ENCODE measurements at regions not wholly inside any gene's neighbourhood (a gene's known extent, or its start where the extent isn't known, plus 50 kb on each side); places are given as distances from the start of the nearest gene placed in this dataset.
"Not testable (repeated sequence)": the region's sequence is repeated elsewhere in the genome, so short reads cannot be mapped to it uniquely, and the experiment has no call there.

DNA sequence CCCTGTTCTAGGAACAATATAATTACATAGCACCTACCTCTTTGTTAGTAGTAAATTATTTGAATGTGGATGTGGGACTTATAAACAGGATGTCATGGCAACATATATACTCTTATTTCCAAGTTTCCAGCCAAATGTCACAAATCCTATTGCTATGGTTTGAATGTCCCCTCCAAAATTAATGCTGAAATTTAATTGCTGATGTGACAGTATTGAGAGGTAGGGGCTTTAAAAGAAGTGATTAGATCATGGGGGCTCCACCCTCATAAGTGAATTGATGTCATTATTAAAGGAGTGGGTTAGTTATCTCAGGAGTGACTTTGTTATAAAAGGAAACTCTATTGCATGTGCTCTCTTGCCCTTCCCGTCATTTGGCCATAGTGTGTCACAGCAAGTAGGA is 164.2 kb upstream of the ATF7IP start:
- Mint-ChIP-seq H3K9me3 (no peaks in the 10 kb centered on the region), H3K4me1 (no peaks in the 10 kb centered on the region), H3K27ac (no peak overlapping the region), H3K36me3 (no peaks in the 10 kb centered on the region), H3K4me3 (no peak overlapping the region), H3K27me3 (no peaks in the 10 kb centered on the region)
- POLR2A ChIA-PET: no interaction called here
- DNase-seq (no peak), ATAC-seq (ENCODE audit: low read depth) (no peak)

GRCh38 chr12:14207905-14208551 is 157.5 kb upstream of the ATF7IP start:
- Mint-ChIP-seq H3K4me3 (no peak overlapping the region), H3K27me3 (no peaks in the 10 kb centered on the region), H3K9me3 (peaks cover 1% of the 10 kb centered on the region), H3K4me1 (no peaks in the 10 kb centered on the region), H3K27ac (no peak overlapping the region), H3K36me3 (no peaks in the 10 kb centered on the region)
- ATAC-seq (ENCODE audit: low read depth) (no peak), DNase-seq (no peak)
- POLR2A ChIA-PET: no interaction called here

GRCh38 chr12:14211947-14212387 is 153.5 kb upstream of the ATF7IP start:
- no peak for ATAC-seq (ENCODE audit: low read depth)
- Mint-ChIP-seq H3K4me1 (peaks cover 3% of the 10 kb centered on the region), H3K4me3 (no peak overlapping the region), H3K36me3 (no peaks in the 10 kb centered on the region), H3K27ac (no peak overlapping the region), H3K27me3 (no peaks in the 10 kb centered on the region), H3K9me3 (peaks cover 1% of the 10 kb centered on the region)
- POLR2A ChIA-PET: no interaction called here
- DNase-seq: no peak

DNA sequence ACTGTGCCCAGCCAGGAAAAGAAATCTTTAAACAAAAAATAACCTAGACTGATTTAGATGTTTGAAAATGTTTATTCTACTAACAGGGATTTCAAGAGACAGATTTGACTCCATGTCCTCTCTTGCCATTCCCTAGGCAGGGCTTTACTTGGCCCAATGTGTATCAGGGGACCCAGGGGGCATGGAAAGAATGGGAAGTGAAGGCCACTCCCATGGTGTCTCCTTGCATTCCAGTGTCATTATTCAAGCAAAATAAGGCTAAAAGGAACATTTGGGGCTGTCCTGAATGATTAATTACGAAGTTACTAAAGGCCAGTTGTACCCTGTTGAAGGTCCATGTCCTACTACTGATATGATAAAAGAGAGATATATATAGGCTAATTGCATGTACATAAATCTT is 151.9 kb upstream of the ATF7IP start:
- Mint-ChIP-seq H3K27me3 (no peaks in the 10 kb centered on the region), H3K4me3 (no peak overlapping the region), H3K27ac (no peak overlapping the region), H3K9me3 (no peaks in the 10 kb centered on the region), H3K36me3 (no peaks in the 10 kb centered on the region), H3K4me1 (peaks cover 3% of the 10 kb centered on the region)
- DNase-seq (no peak), ATAC-seq (ENCODE audit: low read depth) (no peak)
- POLR2A ChIA-PET: no interaction called here

DNA sequence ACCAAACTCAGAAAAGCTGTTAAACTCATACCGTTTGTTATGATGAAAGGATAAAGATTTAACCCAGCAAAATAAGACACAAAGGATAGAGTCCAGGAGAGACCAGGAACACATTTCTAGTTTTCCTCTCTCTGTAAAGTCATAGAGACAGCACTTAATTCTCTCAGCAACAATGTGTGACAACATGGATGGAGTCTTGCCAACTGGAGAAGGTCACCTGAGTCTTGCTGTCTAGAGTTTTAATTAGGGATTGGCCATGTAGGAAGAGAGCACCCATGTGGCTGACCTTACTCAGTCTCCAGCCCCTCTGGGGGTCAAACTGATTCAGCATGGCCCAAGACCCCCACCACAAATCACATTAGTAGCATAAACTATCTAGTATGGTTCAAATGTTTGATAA is 151.0 kb upstream of the ATF7IP start:
- POLR2A ChIA-PET: no interaction called here
- ATAC-seq (ENCODE audit: low read depth) (no peak), DNase-seq (no peak)
- no peak overlapping the region for H3K27ac Mint-ChIP-seq
- H3K4me1 Mint-ChIP-seq: peaks cover 3% of the 10 kb centered on the region
- H3K36me3 Mint-ChIP-seq: no peaks in the 10 kb centered on the region
- H3K9me3 Mint-ChIP-seq: no peaks in the 10 kb centered on the region
- H3K4me3 Mint-ChIP-seq: no peak overlapping the region
- H3K27me3 Mint-ChIP-seq: no peaks in the 10 kb centered on the region

DNA sequence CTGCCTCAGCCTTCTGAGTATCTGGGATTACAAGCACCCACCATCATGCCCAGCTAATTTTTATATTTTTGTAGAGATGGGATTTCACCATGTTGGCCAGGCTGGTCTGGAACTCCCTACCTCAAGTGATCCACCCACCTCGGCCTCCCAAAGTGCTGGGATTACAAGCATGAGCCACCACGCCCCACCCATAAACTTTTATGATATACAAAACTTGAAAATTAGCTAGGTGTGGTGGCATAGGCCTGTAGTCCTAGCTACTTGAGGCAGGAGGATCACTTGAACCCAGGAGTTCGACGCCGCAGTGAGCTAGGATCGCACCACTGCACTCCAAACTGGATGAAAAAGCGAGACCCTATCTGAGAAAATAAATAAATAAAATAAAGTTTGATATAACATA is 149.5 kb upstream of the ATF7IP start:
- DNase-seq; H3K9me3 Mint-ChIP-seq; H3K27ac Mint-ChIP-seq; H3K4me3 Mint-ChIP-seq; H3K4me1 Mint-ChIP-seq; ATAC-seq (ENCODE audit: low read depth); H3K27me3 Mint-ChIP-seq; H3K36me3 Mint-ChIP-seq: not testable (repeated sequence)
- POLR2A ChIA-PET: interaction anchor here (0.7 kb wide), 1 partner anchor 11 kb away, joined by 6 read pairs; no protein-coding TSS in a partner anchor

- Mint-ChIP-seq H3K27me3 (no peaks in the 10 kb centered on the region), H3K4me1 (peaks cover 11% of the 10 kb centered on the region), H3K27ac (peak overlapping the region; percentile 65), H3K4me3 (peak overlapping the region; percentile 58), H3K36me3 (peaks cover 9% of the 10 kb centered on the region), H3K9me3 (peaks cover 9% of the 10 kb centered on the region)
- ATAC-seq (ENCODE audit: low read depth): peak; percentile 54
- POLR2A ChIA-PET: no interaction called here
- no peak for DNase-seq
These were observed 148.8 kb upstream of the ATF7IP start for GRCh38 chr12:14216405-14217294.

- Mint-ChIP-seq H3K9me3 (peaks cover 9% of the 10 kb centered on the region), H3K27me3 (no peaks in the 10 kb centered on the region), H3K36me3 (peaks cover 10% of the 10 kb centered on the region), H3K4me1 (peaks cover 11% of the 10 kb centered on the region), H3K4me3 (no peak overlapping the region), H3K27ac (no peak overlapping the region)
- POLR2A ChIA-PET: no interaction called here
- ATAC-seq (ENCODE audit: low read depth) (no peak), DNase-seq (no peak)
These were observed 146.3 kb upstream of the ATF7IP start for GRCh38 chr12:14219156-14219555.

GRCh38 chr12:14219670-14220069 is 145.8 kb upstream of the ATF7IP start:
- DNase-seq; H3K27ac Mint-ChIP-seq; POLR2A ChIA-PET; ATAC-seq (ENCODE audit: low read depth); H3K9me3 Mint-ChIP-seq; H3K27me3 Mint-ChIP-seq; H3K4me3 Mint-ChIP-seq: not testable (repeated sequence)
- Mint-ChIP-seq H3K4me1 (peaks cover 11% of the 10 kb centered on the region), H3K36me3 (peaks cover 10% of the 10 kb centered on the region)

DNA sequence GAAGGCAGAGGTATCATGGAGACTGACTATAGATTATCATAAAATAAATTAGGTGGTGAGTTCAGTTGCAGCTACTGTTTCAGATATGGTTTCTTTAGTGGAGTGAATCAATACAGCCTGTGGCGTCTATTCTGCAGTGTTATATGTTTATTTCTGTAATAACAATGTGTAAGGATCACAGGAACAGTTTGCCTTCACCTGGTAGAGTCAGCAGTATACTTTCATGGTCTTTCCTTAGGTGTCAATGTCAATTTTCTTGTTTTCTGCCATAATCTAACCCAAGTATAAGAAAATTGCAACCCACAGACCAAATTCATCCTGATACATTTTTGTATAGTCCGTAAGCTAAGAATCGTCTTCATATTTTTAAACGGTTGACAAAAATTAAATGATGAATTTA is 140.4 kb upstream of the ATF7IP start:
- Mint-ChIP-seq H3K4me3 (no peak overlapping the region), H3K27ac (no peak overlapping the region), H3K36me3 (peaks cover 12% of the 10 kb centered on the region), H3K9me3 (peaks cover 15% of the 10 kb centered on the region), H3K27me3 (peaks cover 5% of the 10 kb centered on the region), H3K4me1 (peaks cover 8% of the 10 kb centered on the region)
- ATAC-seq (ENCODE audit: low read depth): no peak
- no peak for DNase-seq
- POLR2A ChIA-PET: no interaction called here

GRCh38 chr12:14235176-14235575 is 130.3 kb upstream of the ATF7IP start:
- H3K4me1 Mint-ChIP-seq: peaks cover 14% of the 10 kb centered on the region
- H3K36me3 Mint-ChIP-seq; H3K4me3 Mint-ChIP-seq; DNase-seq; H3K9me3 Mint-ChIP-seq; POLR2A ChIA-PET; H3K27me3 Mint-ChIP-seq; ATAC-seq (ENCODE audit: low read depth); H3K27ac Mint-ChIP-seq: not testable (repeated sequence)

GRCh38 chr12:14236641-14237040 is 128.8 kb upstream of the ATF7IP start:
- POLR2A ChIA-PET; H3K9me3 Mint-ChIP-seq; ATAC-seq (ENCODE audit: low read depth); H3K27ac Mint-ChIP-seq; DNase-seq; H3K4me3 Mint-ChIP-seq; H3K27me3 Mint-ChIP-seq: not testable (repeated sequence)
- Mint-ChIP-seq H3K4me1 (peaks cover 20% of the 10 kb centered on the region), H3K36me3 (peaks cover 14% of the 10 kb centered on the region)

DNA sequence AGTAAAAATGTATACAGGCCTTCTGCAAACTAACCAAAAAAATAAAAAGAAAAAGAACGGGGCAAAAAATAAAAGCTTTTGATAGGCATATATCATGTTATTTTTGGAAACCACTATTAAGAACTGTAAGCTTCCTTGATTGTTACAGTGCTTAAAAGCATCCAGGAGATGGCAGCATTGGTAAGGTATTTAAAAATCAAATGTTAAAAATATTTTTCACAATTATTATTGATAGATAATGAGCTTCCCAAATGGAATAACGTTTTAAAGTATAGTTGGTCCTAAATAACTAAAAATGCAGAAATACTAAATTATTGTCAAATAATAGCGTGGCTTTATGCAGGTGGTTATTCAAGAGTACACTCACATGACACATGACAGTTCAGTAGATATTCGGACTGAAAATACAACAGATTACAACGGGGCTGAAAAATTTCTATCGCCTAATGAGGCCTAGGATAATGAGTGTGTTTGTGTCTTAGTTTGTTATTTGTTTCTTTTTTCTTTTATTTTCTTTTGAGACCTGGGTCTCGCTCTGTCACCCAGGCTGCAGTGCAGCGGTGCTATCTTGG is 127.2 kb upstream of the ATF7IP start:
- Mint-ChIP-seq H3K9me3 (no peaks in the 10 kb centered on the region), H3K27ac (no peak overlapping the region), H3K27me3 (no peaks in the 10 kb centered on the region), H3K4me3 (no peak overlapping the region), H3K4me1 (peaks cover 20% of the 10 kb centered on the region), H3K36me3 (peaks cover 12% of the 10 kb centered on the region)
- POLR2A ChIA-PET: interaction anchor here (1.1 to 3.3 kb wide), 3 partner anchors 19 to 216 kb away, joined by 3 to 18 read pairs (median 3); partner anchors contain the start of gene ATF7IP
- ATAC-seq (ENCODE audit: low read depth) (no peak), DNase-seq (no peak)
